GM18520 (cell line): ENCODE measurements at regions not wholly inside any gene's neighbourhood (a gene's known extent, or its start where the extent isn't known, plus 50 kb on each side); places are given as distances from the start of the nearest gene placed in this dataset.
"Not testable (repeated sequence)": the region's sequence is repeated elsewhere in the genome, so short reads cannot be mapped to it uniquely, and the experiment has no call there.

Experiments used
- ATAC-seq: cut with Tn5 transposase; IDR thresholded peaks from one replicate; pipeline ENCODE4 v1.9.1; 2021; ENCODE audit not compliant: unreplicated experiment

- no peak for ATAC-seq
Measured at GRCh38 chr18:46179306-46179705, 75.1 kb downstream of the HAUS1 start.

GRCh38 chr18:46182633-46183358 lies 78.6 kb downstream of the HAUS1 start:
- ATAC-seq: no peak

- not testable (repeated sequence) for ATAC-seq
Measured at GRCh38 chr18:46184296-46184695, 80.1 kb downstream of the HAUS1 start.

GRCh38 chr18:46184727-46185126 lies 80.5 kb downstream of the HAUS1 start:
- no peak for ATAC-seq

- no peak for ATAC-seq
Measured at GRCh38 chr18:46190667-46191066, 86.5 kb downstream of the HAUS1 start.

GRCh38 chr18:46196627-46197243 lies 92.5 kb downstream of the HAUS1 start:
- ATAC-seq: no peak

GRCh38 chr18:46199515-46200147 lies 95.4 kb downstream of the HAUS1 start:
- no peak for ATAC-seq

- ATAC-seq: not testable (repeated sequence)
Measured at GRCh38 chr18:46200178-46201055, 96.2 kb downstream of the HAUS1 start.

GRCh38 chr18:46204143-46204542 lies 100.0 kb downstream of the HAUS1 start:
- no peak for ATAC-seq

GRCh38 chr18:46207985-46208384 lies 103.8 kb downstream of the HAUS1 start:
- no peak for ATAC-seq

- no peak for ATAC-seq
Measured at GRCh38 chr18:46209161-46209560, 105.0 kb downstream of the HAUS1 start.

GRCh38 chr18:46211816-46212215 lies 107.6 kb downstream of the HAUS1 start:
- no peak for ATAC-seq

- no peak for ATAC-seq
Measured at GRCh38 chr18:46212398-46212797, 108.2 kb downstream of the HAUS1 start.

GRCh38 chr18:46213295-46213694 lies 109.1 kb downstream of the HAUS1 start:
- no peak for ATAC-seq

- ATAC-seq: no peak
Measured at GRCh38 chr18:46214435-46214834, 110.2 kb downstream of the HAUS1 start.

- ATAC-seq: no peak
Measured at GRCh38 chr18:46215902-46216723, 111.9 kb downstream of the HAUS1 start.

- ATAC-seq: no peak
Measured at GRCh38 chr18:46220116-46220515, 115.9 kb downstream of the HAUS1 start.

- ATAC-seq: no peak
Measured at GRCh38 chr18:46222093-46222492, 117.9 kb downstream of the HAUS1 start.

- ATAC-seq: no peak
Measured at GRCh38 chr18:46222710-46223360, 118.7 kb downstream of the HAUS1 start.
